Colonic mucosa (tissue), 4 donors: ENCODE measurements at regions not wholly inside any gene's neighbourhood (a gene's known extent, or its start where the extent isn't known, plus 50 kb on each side); places are given as distances from the start of the nearest gene placed in this dataset.

ENCODE experiments used
- DNase-seq: peaks from one replicate; pipeline ENCODE4 v3.0.0-alpha.2; 2020
- H3K27ac ChIP-seq: fragments of 200-600 bp; one replicate; pipeline ENCODE4 v1.8.0; 2021
- H3K27me3 ChIP-seq: fragments of 200-600 bp; one replicate; pipeline ENCODE4 v1.8.0; 2021
- H3K36me3 ChIP-seq: fragments of 200-600 bp; one replicate; pipeline ENCODE4 v1.8.0; 2021
- H3K4me1 ChIP-seq: fragments of 200-600 bp; one replicate; pipeline ENCODE4 v1.8.0; 2021; ENCODE audit warnings: mild to moderate bottlenecking
- H3K4me3 ChIP-seq: fragments of 200-600 bp; one replicate; pipeline ENCODE4 v1.8.0; 2021
- H3K9ac ChIP-seq, 2 donors: one replicate each; pipeline ENCODE4 v1.7.0; 2013; ENCODE audit warnings: control low read depth in 2 of 2, low read depth in 2 of 2, low read length in 2 of 2
- H3K9me3 ChIP-seq: fragments of 200-600 bp; one replicate; pipeline ENCODE4 v1.8.0; 2021
- CTCF ChIP-seq: fragments of 200-600 bp; IDR thresholded peaks from one replicate; pipeline ENCODE4 v1.8.0; 2022; ENCODE audit warnings: antibody characterized with exemption, mild to moderate bottlenecking
- intact Hi-C: fragments of 100-400 bp; cut with DNase I; formaldehyde crosslinking; loops from one replicate; pipeline ENCODE4 v1.14.1; 2022
- donor health status: healthy.
- donor health status: DM: no; HTN: no; CAD: no.
- donor health status: DM: no; HTN: no; CAD: no.

- no peak overlapping the region for H3K27ac ChIP-seq
- H3K36me3 ChIP-seq = no peaks in the 10 kb centered on the region
- H3K27me3 ChIP-seq = no peaks in the 10 kb centered on the region
- no peak for TF ChIP-seq CTCF
- DNase-seq = no peak
- intact Hi-C loops = no loop called here
- no peaks in the 10 kb centered on the region for H3K9me3 ChIP-seq
- H3K4me1 ChIP-seq = no peaks in the 10 kb centered on the region
- no peak overlapping the region for H3K9ac ChIP-seq
- H3K4me3 ChIP-seq = no peak overlapping the region
These were observed 129.2 kb upstream of the MYOCD start for GRCh38 chr17:12536472-12536871.

GRCh38 chr17:12537436-12537835 lies 128.3 kb upstream of the MYOCD start:
- intact Hi-C loops = no loop called here
- Histone ChIP-seq H3K36me3 (no peaks in the 10 kb centered on the region), H3K9me3 (no peaks in the 10 kb centered on the region), H3K9ac (no peak overlapping the region), H3K27ac (no peak overlapping the region), H3K4me3 (no peak overlapping the region), H3K27me3 (no peaks in the 10 kb centered on the region), H3K4me1 (no peaks in the 10 kb centered on the region)
- DNase-seq = no peak
- TF ChIP-seq CTCF = no peak

GRCh38 chr17:12538003-12538402 lies 127.7 kb upstream of the MYOCD start:
- no peaks in the 10 kb centered on the region for H3K9me3 ChIP-seq
- no peaks in the 10 kb centered on the region for H3K36me3 ChIP-seq
- no peaks in the 10 kb centered on the region for H3K4me1 ChIP-seq
- intact Hi-C loops = no loop called here
- H3K9ac ChIP-seq = no peak overlapping the region
- DNase-seq = no peak
- no peak for TF ChIP-seq CTCF
- no peak overlapping the region for H3K4me3 ChIP-seq
- no peaks in the 10 kb centered on the region for H3K27me3 ChIP-seq
- no peak overlapping the region for H3K27ac ChIP-seq

DNA sequence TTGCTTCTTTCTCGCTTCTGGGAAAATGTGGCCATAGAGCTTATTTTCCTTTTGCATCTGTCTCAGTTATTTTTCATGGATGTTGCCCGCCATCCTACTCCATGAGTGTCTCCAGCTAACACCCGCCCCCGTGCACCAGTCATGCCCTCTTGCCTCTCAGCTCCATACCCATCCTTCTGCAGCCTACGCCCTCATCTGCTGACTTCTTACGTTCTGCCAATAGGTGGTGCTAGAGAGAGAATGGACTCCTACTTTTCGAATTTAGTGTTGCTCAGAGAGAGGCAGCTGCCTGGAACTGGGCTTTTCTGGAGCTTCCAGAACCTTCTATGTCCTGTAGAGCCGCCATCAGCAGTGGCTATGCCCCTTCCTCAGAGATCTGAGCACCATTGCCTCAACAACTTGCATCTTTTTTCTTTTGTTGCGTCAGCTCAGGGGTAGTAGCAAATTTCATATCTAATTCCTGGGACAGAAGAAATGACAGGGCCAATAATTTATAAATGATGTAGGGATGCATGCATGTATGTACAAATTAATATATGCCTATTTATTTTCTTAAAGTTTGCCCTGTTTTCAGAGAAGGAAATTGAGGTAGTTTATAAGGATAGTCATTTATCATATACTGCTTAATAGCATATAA lies 119.7 kb upstream of the MYOCD start:
- no peaks in the 10 kb centered on the region for H3K4me1 ChIP-seq
- no peaks in the 10 kb centered on the region for H3K36me3 ChIP-seq
- no peaks in the 10 kb centered on the region for H3K9me3 ChIP-seq
- no peak overlapping the region for H3K4me3 ChIP-seq
- H3K27ac ChIP-seq = no peak overlapping the region
- intact Hi-C loops = loop anchor here (5.0 to 10.0 kb wide), 2 partner anchors 121 to 189 kb away; partner anchors contain the start of gene MYOCD
- DNase-seq = peak; percentile 47
- H3K9ac ChIP-seq = no peak overlapping the region
- peak; percentile 68 for TF ChIP-seq CTCF
- no peaks in the 10 kb centered on the region for H3K27me3 ChIP-seq

GRCh38 chr17:12546983-12547382 lies 118.7 kb upstream of the MYOCD start:
- intact Hi-C loops = loop anchor here (5.0 to 10.0 kb wide), 2 partner anchors 120 to 188 kb away; partner anchors contain the start of gene MYOCD
- no peak for DNase-seq
- H3K27ac ChIP-seq = no peak overlapping the region

More at GRCh38 chr17:12546983-12547382, 118.7 kb upstream of the MYOCD start:
- no peak for TF ChIP-seq CTCF
- Histone ChIP-seq H3K36me3 (no peaks in the 10 kb centered on the region), H3K4me1 (no peaks in the 10 kb centered on the region), H3K9me3 (no peaks in the 10 kb centered on the region), H3K9ac (no peak overlapping the region), H3K4me3 (no peak overlapping the region), H3K27me3 (no peaks in the 10 kb centered on the region)
